IMR-90 (cell line): ENCODE measurements at regions not wholly inside any gene's neighbourhood (a gene's known extent, or its start where the extent isn't known, plus 50 kb on each side); places are given as distances from the start of the nearest gene placed in this dataset.

Source experiments
- ATAC-seq: fragments of 200-7000 bp; cut with Tn5 transposase; 2 replicates; pipeline ENCODE4 v1.9.1; 2020; ENCODE audit warnings: low read depth, mild to moderate bottlenecking, moderate library complexity
- BruUV-seq: library from RNA; stranded (reverse); fragments of 400-500 nt; replicated peaks from 2 replicates; lab custom pipeline; 2021; lab: Mats Ljungman, UMichigan
- CTCF ChIA-PET: fragments of 300-600 bp; formaldehyde crosslinking; extraction: SDS; loops from one replicate; lab custom pipeline; 2021; ENCODE audit warnings: antibody characterized with exemption; lab: Yijun Ruan, JAX
- POLR2A ChIA-PET: fragments of 300-600 bp; sonication (Branson Sonifier 250); formaldehyde crosslinking; loops from one replicate; lab custom pipeline; 2022; ENCODE audit warnings: antibody characterized with exemption; ENCODE audit not compliant: unreplicated experiment; lab: Charles Lee
- DNase-seq: peaks from one replicate; pipeline ENCODE4 v3.0.0; 2013
- H2AFZ ChIP-seq: replicated peaks from 2 replicates; pipeline ENCODE3; 2013; ENCODE audit warnings: low read length, mild to moderate bottlenecking; ENCODE audit not compliant: poor library complexity
- H2AK5ac ChIP-seq: 2 replicates; pipeline ENCODE4 v1.6.1; 2013; ENCODE audit warnings: low read depth, low read length, inconsistent platforms
- H2AK9ac ChIP-seq: replicated peaks from 2 replicates; pipeline ENCODE3; 2013; ENCODE audit warnings: mild to moderate bottlenecking, low read depth, low read length, moderate library complexity; ENCODE audit not compliant: poor library complexity
- H2BK120ac ChIP-seq: 2 replicates; pipeline ENCODE4 v1.6.1; 2013; ENCODE audit warnings: low read depth, low read length, inconsistent platforms
- H2BK15ac ChIP-seq: 3 replicates; pipeline ENCODE4 v1.6.1; 2013; ENCODE audit warnings: low read depth, low read length, inconsistent platforms
- H2BK20ac ChIP-seq: 2 replicates; pipeline ENCODE4 v1.6.1; 2013; ENCODE audit warnings: low read depth, mild to moderate bottlenecking, inconsistent platforms, low read length, moderate library complexity
- H2BK5ac ChIP-seq: 2 replicates; pipeline ENCODE4 v1.6.1; 2013; ENCODE audit warnings: mild to moderate bottlenecking, low read depth, low read length, inconsistent platforms; ENCODE audit not compliant: poor library complexity, severe bottlenecking
- H3K14ac ChIP-seq: replicated peaks from 2 replicates; pipeline ENCODE4 v1.6.1; 2013; ENCODE audit warnings: low read depth, low read length, inconsistent platforms
- H3K18ac ChIP-seq: 2 replicates; pipeline ENCODE4 v1.6.1; 2013; ENCODE audit warnings: low read depth, low read length, control low read depth
- H3K23ac ChIP-seq: 2 replicates; pipeline ENCODE4 v1.6.1; 2013; ENCODE audit warnings: low read depth, low read length, inconsistent platforms
- H3K27ac ChIP-seq: 2 replicates; pipeline ENCODE4 v1.5.1; 2013; ENCODE audit warnings: mild to moderate bottlenecking, control low read depth, low read length; ENCODE audit not compliant: insufficient read depth
- H3K27me3 ChIP-seq: 2 replicates; pipeline ENCODE4 v1.6.1; 2013; ENCODE audit warnings: low read length; ENCODE audit not compliant: control insufficient read depth, insufficient read depth
- H3K36me3 ChIP-seq: 2 replicates; pipeline ENCODE4 v1.6.1; 2013; ENCODE audit warnings: low read length, mixed read lengths; ENCODE audit not compliant: control insufficient read depth, insufficient read depth
- H3K4ac ChIP-seq: 2 replicates; pipeline ENCODE4 v1.6.1; 2013; ENCODE audit warnings: low read depth, low read length, inconsistent platforms
- H3K4me1 ChIP-seq: 2 replicates; pipeline ENCODE4 v1.6.1; 2013; ENCODE audit warnings: low read length, mixed read lengths; ENCODE audit not compliant: control insufficient read depth, insufficient read depth
- H3K4me2 ChIP-seq: 2 replicates; pipeline ENCODE4 v1.6.1; 2013; ENCODE audit warnings: low read depth, mild to moderate bottlenecking, control low read depth, low read length, moderate library complexity
- H3K4me3 ChIP-seq: 2 replicates; pipeline ENCODE4 v1.5.1; 2013; ENCODE audit warnings: low read depth, mild to moderate bottlenecking, control low read depth, low read length, moderate library complexity; ENCODE audit not compliant: insufficient read depth
- H3K56ac ChIP-seq: 2 replicates; pipeline ENCODE4 v1.6.1; 2013; ENCODE audit warnings: low read length, inconsistent platforms; ENCODE audit not compliant: insufficient read depth; ENCODE audit errors: extremely low read depth
- H3K79me1 ChIP-seq, 2 experiments: 2 replicates each; pipeline ENCODE4 v1.6.1; 2013; ENCODE audit warnings: low read length in 2 of 2, inconsistent platforms in 1 of 2, low read depth in 1 of 2
- H3K9ac ChIP-seq: 2 replicates; pipeline ENCODE4 v1.6.1; 2013; ENCODE audit warnings: low read depth, low read length, control low read depth
- H3K9me1 ChIP-seq: 2 replicates; pipeline ENCODE4 v1.6.1; 2013; ENCODE audit warnings: low read length, inconsistent platforms; ENCODE audit not compliant: insufficient read depth
- H3K9me3 ChIP-seq: 2 replicates; pipeline ENCODE4 v1.6.1; 2013; ENCODE audit warnings: low read length; ENCODE audit not compliant: control insufficient read depth, insufficient read depth
- H4K20me1 ChIP-seq: 2 replicates; pipeline ENCODE4 v1.6.1; 2013; ENCODE audit warnings: low read length, inconsistent platforms; ENCODE audit not compliant: insufficient read depth
- H4K5ac ChIP-seq: 2 replicates; pipeline ENCODE4 v1.6.1; 2013; ENCODE audit warnings: mild to moderate bottlenecking, low read depth, low read length, control low read depth
- H4K8ac ChIP-seq, 2 experiments: 2 replicates each; pipeline ENCODE4 v1.6.1; 2013; ENCODE audit warnings: low read depth in 2 of 2, low read length in 2 of 2, control low read depth in 1 of 2, inconsistent platforms in 1 of 2
- H4K91ac ChIP-seq: 2 replicates; pipeline ENCODE4 v1.6.1; 2013; ENCODE audit warnings: low read depth, low read length, inconsistent platforms; ENCODE audit not compliant: insufficient read depth
- BHLHE40 ChIP-seq: fragments of 150-350 bp; IDR thresholded peaks from 2 replicates; pipeline ENCODE4 v1.6.1; 2016; ENCODE audit warnings: mild to moderate bottlenecking, low read depth, low read length
- CHD1 ChIP-seq: IDR thresholded peaks from 2 replicates; pipeline ENCODE4 v1.6.1; 2012; ENCODE audit warnings: low read depth, low read length, improper control_type of control experiment
- FOS ChIP-seq: fragments of 150-350 bp; IDR thresholded peaks from 2 replicates; pipeline ENCODE4 v1.6.1; 2016; ENCODE audit warnings: low read depth, low read length
- MAFK ChIP-seq: IDR thresholded peaks from 2 replicates; pipeline ENCODE4 v1.6.1; 2012; ENCODE audit warnings: low read depth, low read length, improper control_type of control experiment
- MXI1 ChIP-seq: IDR thresholded peaks from 2 replicates; pipeline ENCODE4 v1.6.1; 2012; ENCODE audit warnings: low read depth, mild to moderate bottlenecking, low read length, moderate library complexity, borderline replicate concordance
- POLR2A ChIP-seq: IDR thresholded peaks from 2 replicates; pipeline ENCODE4 v1.6.1; 2012; ENCODE audit warnings: mild to moderate bottlenecking, low read depth, low read length
- RCOR1 ChIP-seq: IDR thresholded peaks from 2 replicates; pipeline ENCODE4 v1.6.1; 2012; ENCODE audit warnings: mild to moderate bottlenecking, low read length, improper control_type of control experiment; ENCODE audit not compliant: insufficient replicate concordance
- RFX5 ChIP-seq: IDR thresholded peaks from 2 replicates; pipeline ENCODE4 v1.8.0; 2012; ENCODE audit warnings: low read depth, mild to moderate bottlenecking, low read length, moderate library complexity
- WGBS, 2 experiments: methylation state at CpG; one replicate each; pipeline versions ENCODE4 v1.1.5 to v1.1.7; 2013; ENCODE audit warnings: missing lambda C conversion rate in 2 of 2; ENCODE audit not compliant: insufficient read length in 1 of 2; ENCODE audit errors: extremely low coverage in 2 of 2; 5-methylcytosine and 5-hydroxymethylcytosine counted together
- dilution Hi-C: fragments of 300-500 bp; cut with HindIII; formaldehyde crosslinking; loops from one replicate; pipeline ENCODE4 v1.14.3; 2018; ENCODE audit warnings: low sequenced_read_pairs; ENCODE audit not compliant: unreplicated experiment
- in situ Hi-C: fragments of 300-500 bp; cut with MboI; formaldehyde crosslinking; loops from 3 replicates; pipeline ENCODE4 v1.14.3; 2019; ENCODE audit warnings: low sequenced_read_pairs, inconsistent platforms, mixed read lengths
- intact Hi-C: fragments of 100-400 bp; cut with micrococcal nuclease; formaldehyde crosslinking; loops from 2 replicates; pipeline ENCODE4 v1.10.0; 2022
- TF ChIP-seq, protein P1 (sequence below): fragments of 150-350 bp; IDR thresholded peaks from 2 replicates; pipeline ENCODE4 v1.6.1; 2017; ENCODE audit warnings: mild to moderate bottlenecking, antibody characterized with exemption, low read length, low read depth

DNA sequence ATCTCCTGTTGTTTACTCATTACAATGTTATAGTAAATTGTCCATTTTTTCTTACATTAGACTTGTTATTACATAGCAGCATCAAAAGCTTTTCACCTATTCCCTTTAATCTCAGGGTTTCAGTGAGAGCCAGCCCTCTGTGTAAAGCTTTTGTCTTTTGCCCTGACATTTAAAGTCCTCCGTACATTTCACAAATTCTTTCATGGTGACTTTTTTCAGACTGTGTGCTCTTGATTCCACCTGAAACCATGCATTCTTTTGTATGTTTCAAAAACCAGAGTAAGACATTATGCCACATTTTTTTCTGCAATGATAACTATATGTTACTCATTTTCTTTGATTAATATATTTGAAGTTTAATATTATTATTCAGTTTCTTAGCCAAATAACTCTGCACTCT is 781.4 kb upstream of the ROBO1 start:
- 40% methylated on average over 1 of the region's 1 CpG; no CpG with 5 or more reads in 1 of the 2 experiments for WGBS, 2 experiments
- Histone ChIP-seq H3K79me1 (no peaks in the 10 kb centered on the region), H3K27me3 (no peaks in the 10 kb centered on the region), H2AK5ac (no peak overlapping the region), H3K14ac (no peak overlapping the region), H3K56ac (no peak overlapping the region), H3K18ac (no peak overlapping the region), H3K36me3 (no peaks in the 10 kb centered on the region), H3K4me3 (no peak overlapping the region), H2BK15ac (no peak overlapping the region), H3K9ac (no peak overlapping the region), H4K5ac (no peak overlapping the region), H2BK120ac (no peak overlapping the region), H2AFZ (no peak overlapping the region), H2BK5ac (no peak overlapping the region), H2AK9ac (no peak overlapping the region), H3K4me1 (no peaks in the 10 kb centered on the region), H3K9me1 (no peaks in the 10 kb centered on the region), H2BK20ac (no peak overlapping the region), H3K27ac (no peak overlapping the region), H4K91ac (no peak overlapping the region), H4K20me1 (no peaks in the 10 kb centered on the region), H3K9me3 (no peaks in the 10 kb centered on the region), H3K4me2 (no peak overlapping the region), H3K23ac (no peak overlapping the region), H3K4ac (no peak overlapping the region), H4K8ac (no peak overlapping the region)
- no peak for ATAC-seq
- in situ Hi-C loops: no loop called here
- ChIA-PET CTCF (interaction anchor here (0.6 kb wide), 1 partner anchor 534 kb away, joined by 3 read pairs; no protein-coding TSS in a partner anchor), POLR2A (no interaction called here)
- dilution Hi-C loops: no loop called here
- no peak for DNase-seq
- no TSS peak for BruUV-seq
- no peak for TF ChIP-seq RCOR1
- no peak for TF ChIP-seq MAFK
- TF ChIP-seq FOS: no peak
- TF ChIP-seq BHLHE40: no peak
- no peak for TF ChIP-seq CHD1
- no peak for TF ChIP-seq POLR2A
- no peak for TF ChIP-seq RFX5
- TF ChIP-seq, protein P1, sequence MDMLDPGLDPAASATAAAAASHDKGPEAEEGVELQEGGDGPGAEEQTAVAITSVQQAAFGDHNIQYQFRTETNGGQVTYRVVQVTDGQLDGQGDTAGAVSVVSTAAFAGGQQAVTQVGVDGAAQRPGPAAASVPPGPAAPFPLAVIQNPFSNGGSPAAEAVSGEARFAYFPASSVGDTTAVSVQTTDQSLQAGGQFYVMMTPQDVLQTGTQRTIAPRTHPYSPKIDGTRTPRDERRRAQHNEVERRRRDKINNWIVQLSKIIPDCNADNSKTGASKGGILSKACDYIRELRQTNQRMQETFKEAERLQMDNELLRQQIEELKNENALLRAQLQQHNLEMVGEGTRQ: no peak
- no peak for TF ChIP-seq MXI1
- intact Hi-C loops: no loop called here
